NT2/D1 (cell line): ENCODE measurements at regions not wholly inside any gene's neighbourhood (a gene's known extent, or its start where the extent isn't known, plus 50 kb on each side); places are given as distances from the start of the nearest gene placed in this dataset.

ENCODE experiments used
- DNase-seq: peaks from one replicate; pipeline ENCODE4 v3.0.0-alpha.2; 2011; ENCODE audit warnings: low read depth, low spot score
- H3K27me3 ChIP-seq: 2 replicates; pipeline ENCODE4 v1.6.0; 2011; ENCODE audit warnings: mild to moderate bottlenecking; ENCODE audit not compliant: insufficient read length, insufficient read depth
- H3K36me3 ChIP-seq: 2 replicates; pipeline ENCODE4 v1.6.1; 2011; ENCODE audit warnings: mild to moderate bottlenecking, low read length, mixed read lengths; ENCODE audit not compliant: insufficient read depth, insufficient read length
- H3K4me1 ChIP-seq: 2 replicates; pipeline ENCODE4 v1.5.1; 2011; ENCODE audit not compliant: insufficient read depth, insufficient read length
- H3K4me3 ChIP-seq: 2 replicates; pipeline ENCODE4 v1.5.1; 2011; ENCODE audit warnings: low read depth; ENCODE audit not compliant: insufficient read length
- H3K9ac ChIP-seq: 2 replicates; pipeline ENCODE4 v1.6.0; 2011; ENCODE audit warnings: low read depth; ENCODE audit not compliant: insufficient read length
- H3K9me3 ChIP-seq: 2 replicates; pipeline ENCODE4 v1.5.1; 2011; ENCODE audit warnings: mild to moderate bottlenecking, low read length; ENCODE audit not compliant: insufficient read depth
- SUZ12 ChIP-seq: IDR thresholded peaks from 2 replicates; pipeline ENCODE4 v1.6.1; 2011; ENCODE audit not compliant: insufficient read length, insufficient read depth; ENCODE audit errors: extremely low read depth
- YY1 ChIP-seq: IDR thresholded peaks from 2 replicates; pipeline ENCODE4 v1.6.1; 2011; ENCODE audit not compliant: insufficient read length, insufficient read depth
- ZNF274 ChIP-seq: IDR thresholded peaks from 2 replicates; pipeline ENCODE4 v1.6.1; 2011; ENCODE audit warnings: mild to moderate bottlenecking, low read depth, low read length

- DNase-seq, result no peak
- no peaks in the 10 kb centered on the region for H3K27me3 ChIP-seq
- H3K4me3 ChIP-seq, result no peak overlapping the region
- H3K9ac ChIP-seq, result no peak overlapping the region
- H3K36me3 ChIP-seq, result no peaks in the 10 kb centered on the region
- no peaks in the 10 kb centered on the region for H3K9me3 ChIP-seq
- TF ChIP-seq SUZ12 (no peak), ZNF274 (no peak), YY1 (no peak)
- H3K4me1 ChIP-seq, result no peaks in the 10 kb centered on the region
Measured at GRCh38 chr18:29161429-29161828, 984.5 kb upstream of the CDH2 start.

DNA sequence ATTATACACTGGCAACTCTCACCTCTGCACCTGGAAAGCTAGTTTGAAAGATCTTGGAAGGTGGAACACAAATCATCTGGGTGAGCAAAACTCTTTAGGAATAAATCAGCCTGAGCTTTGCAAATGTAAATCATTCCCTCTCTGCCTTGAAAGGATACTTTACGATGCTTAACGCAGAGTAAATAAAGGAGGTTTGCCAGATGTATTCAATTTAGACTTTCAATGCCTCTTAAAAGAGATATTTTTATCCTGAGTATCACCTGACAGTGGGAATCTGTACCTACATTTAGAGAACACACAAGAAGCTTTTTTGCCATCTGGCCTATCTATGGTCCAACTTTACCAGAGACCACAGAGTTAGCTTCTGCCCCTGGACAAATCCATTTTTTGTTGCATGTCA lies 983.2 kb upstream of the CDH2 start:
- H3K4me1 ChIP-seq, result no peaks in the 10 kb centered on the region
- H3K4me3 ChIP-seq, result no peak overlapping the region
- no peaks in the 10 kb centered on the region for H3K27me3 ChIP-seq
- no peaks in the 10 kb centered on the region for H3K36me3 ChIP-seq
- no peak overlapping the region for H3K9ac ChIP-seq
- H3K9me3 ChIP-seq, result no peaks in the 10 kb centered on the region
- TF ChIP-seq ZNF274 (no peak), YY1 (no peak), SUZ12 (no peak)
- DNase-seq, result no peak

- Histone ChIP-seq H3K9ac (no peak overlapping the region), H3K4me1 (no peaks in the 10 kb centered on the region), H3K36me3 (no peaks in the 10 kb centered on the region), H3K27me3 (no peaks in the 10 kb centered on the region), H3K9me3 (no peaks in the 10 kb centered on the region), H3K4me3 (no peak overlapping the region)
- TF ChIP-seq YY1, result no peak
- no peak for TF ChIP-seq SUZ12
- no peak for TF ChIP-seq ZNF274
- DNase-seq, result no peak
Measured at GRCh38 chr18:29157905-29158304, 981.0 kb upstream of the CDH2 start.

GRCh38 chr18:29157057-29157780 lies 980.3 kb upstream of the CDH2 start:
- no peak for TF ChIP-seq ZNF274
- no peak overlapping the region for H3K4me3 ChIP-seq
- DNase-seq, result no peak
- no peaks in the 10 kb centered on the region for H3K9me3 ChIP-seq
- no peaks in the 10 kb centered on the region for H3K4me1 ChIP-seq
- H3K36me3 ChIP-seq, result no peaks in the 10 kb centered on the region
- H3K9ac ChIP-seq, result no peak overlapping the region
- H3K27me3 ChIP-seq, result no peaks in the 10 kb centered on the region

DNA sequence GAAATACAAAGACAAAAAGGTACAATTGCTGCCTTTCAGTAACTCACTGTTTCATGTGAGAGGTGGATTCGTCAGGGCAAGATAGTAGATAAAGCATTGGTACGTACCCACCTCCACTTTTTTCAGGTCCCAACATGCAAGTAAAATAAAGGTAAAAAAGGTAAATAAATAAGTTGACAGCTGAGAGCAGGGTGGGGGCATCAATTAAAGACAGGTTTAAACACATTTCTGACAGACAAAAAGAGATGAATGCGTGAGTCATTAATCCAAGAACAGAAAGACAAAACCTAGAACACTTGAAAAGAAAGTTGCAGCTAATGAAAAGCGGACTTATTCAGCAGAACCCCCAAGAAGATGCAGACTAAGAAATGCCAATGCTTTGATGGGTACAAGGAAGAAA lies 979.6 kb upstream of the CDH2 start:
- TF ChIP-seq YY1, result no peak
- no peak for TF ChIP-seq ZNF274
- TF ChIP-seq SUZ12, result no peak
- Histone ChIP-seq H3K9me3 (no peaks in the 10 kb centered on the region), H3K9ac (no peak overlapping the region), H3K36me3 (no peaks in the 10 kb centered on the region), H3K4me3 (no peak overlapping the region), H3K4me1 (no peaks in the 10 kb centered on the region), H3K27me3 (no peaks in the 10 kb centered on the region)
- DNase-seq, result no peak

- Histone ChIP-seq H3K27me3 (no peaks in the 10 kb centered on the region), H3K9ac (no peak overlapping the region), H3K9me3 (no peaks in the 10 kb centered on the region), H3K4me1 (no peaks in the 10 kb centered on the region), H3K4me3 (no peak overlapping the region), H3K36me3 (no peaks in the 10 kb centered on the region)
- DNase-seq, result no peak
- TF ChIP-seq SUZ12 (no peak), YY1 (no peak), ZNF274 (no peak)
Measured at GRCh38 chr18:29154758-29155725, 978.1 kb upstream of the CDH2 start.

DNA sequence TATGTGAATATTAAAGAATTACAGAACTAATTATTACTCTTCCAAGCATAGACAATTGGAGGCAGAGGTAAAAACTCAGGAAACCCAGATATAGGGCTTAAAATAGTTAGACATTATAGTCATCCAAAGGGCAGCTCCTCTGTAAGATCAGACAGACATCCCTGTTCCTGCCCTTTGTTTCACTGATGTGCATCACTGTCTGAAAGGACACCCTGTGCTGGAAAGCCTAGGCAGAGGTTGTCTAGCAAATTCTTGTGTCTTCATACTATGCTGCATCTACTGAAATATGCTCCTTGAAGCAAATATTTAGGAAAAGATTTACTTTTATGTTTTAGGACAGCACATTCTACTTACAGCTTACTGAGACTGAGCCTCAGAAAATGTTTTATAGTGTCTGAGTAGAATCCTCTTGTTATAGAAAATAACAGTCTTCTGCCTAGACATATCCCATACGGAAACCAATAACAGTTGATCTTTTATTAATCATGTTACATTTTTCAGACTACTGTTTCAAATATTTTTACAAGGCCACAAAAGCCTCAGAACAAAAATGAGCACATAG lies 977.3 kb upstream of the CDH2 start:
- no peaks in the 10 kb centered on the region for H3K36me3 ChIP-seq
- TF ChIP-seq YY1, result no peak
- no peak for TF ChIP-seq SUZ12
- TF ChIP-seq ZNF274, result no peak
- no peaks in the 10 kb centered on the region for H3K27me3 ChIP-seq
- no peaks in the 10 kb centered on the region for H3K9me3 ChIP-seq
- H3K4me3 ChIP-seq, result no peak overlapping the region
- no peaks in the 10 kb centered on the region for H3K4me1 ChIP-seq
- DNase-seq, result no peak
- no peak overlapping the region for H3K9ac ChIP-seq
